ENCODE measurements at regions not wholly inside any gene's neighbourhood (a gene's known extent, or its start where the extent isn't known, plus 50 kb on each side); places are given as distances from the start of the nearest gene placed in this dataset.

- no peak overlapping the region for H3K4me3 ChIP-seq
- TF ChIP-seq CTCF (IDR thresholded peaks at IDR 0.05) = no peak
- peak; percentile 55 for DNase-seq (ENCODE audit: low spot score)
- H3K27ac ChIP-seq = no peak overlapping the region
These were observed 191.2 kb upstream of the SHH start for GRCh38 chr7:156003220-156004162.

DNA sequence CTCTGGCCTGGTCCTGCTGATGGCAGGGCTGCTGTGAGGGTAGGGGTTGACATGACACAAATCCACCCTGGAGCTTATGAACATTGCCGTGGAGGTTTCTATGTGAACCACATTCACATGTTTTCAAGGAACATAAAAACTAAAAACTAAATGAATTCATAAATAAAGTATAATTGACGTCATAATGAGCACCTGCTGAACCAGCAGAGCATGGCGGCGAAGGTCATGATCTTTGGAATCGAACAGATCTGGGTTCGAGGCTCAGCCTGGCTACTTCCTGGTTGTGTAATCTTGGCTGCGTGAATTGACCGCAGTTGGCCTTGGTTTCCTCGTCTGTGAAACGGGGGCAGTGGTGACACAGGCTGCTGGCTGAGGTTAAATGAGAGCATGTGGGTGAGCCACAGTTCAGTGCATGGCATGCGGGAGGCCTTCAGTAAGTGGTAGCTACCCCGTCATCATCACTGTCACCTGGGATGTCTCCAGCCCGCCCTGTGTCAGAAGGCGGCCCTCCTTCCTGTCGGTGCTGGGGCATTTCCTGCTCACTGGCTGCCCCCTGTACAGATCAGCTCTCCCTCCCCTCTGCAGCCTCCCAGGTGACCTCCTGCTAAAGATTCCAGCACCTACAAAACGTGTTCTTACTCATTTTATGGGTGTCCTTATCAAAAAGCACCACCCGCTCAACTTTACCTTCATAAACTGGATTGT is 190.3 kb upstream of the SHH start:
- TF ChIP-seq CTCF (IDR thresholded peaks at IDR 0.05) = no peak
- no peak overlapping the region for H3K4me3 ChIP-seq
- DNase-seq (ENCODE audit: low spot score) = peak; percentile 21
- no peak overlapping the region for H3K27ac ChIP-seq

GRCh38 chr7:156001496-156002260 is 189.4 kb upstream of the SHH start:
- Histone ChIP-seq H3K27ac (no peak overlapping the region), H3K4me3 (no peak overlapping the region)
- no peak for TF ChIP-seq CTCF (IDR thresholded peaks at IDR 0.05)
- peak; percentile 54 for DNase-seq (ENCODE audit: low spot score)

DNA sequence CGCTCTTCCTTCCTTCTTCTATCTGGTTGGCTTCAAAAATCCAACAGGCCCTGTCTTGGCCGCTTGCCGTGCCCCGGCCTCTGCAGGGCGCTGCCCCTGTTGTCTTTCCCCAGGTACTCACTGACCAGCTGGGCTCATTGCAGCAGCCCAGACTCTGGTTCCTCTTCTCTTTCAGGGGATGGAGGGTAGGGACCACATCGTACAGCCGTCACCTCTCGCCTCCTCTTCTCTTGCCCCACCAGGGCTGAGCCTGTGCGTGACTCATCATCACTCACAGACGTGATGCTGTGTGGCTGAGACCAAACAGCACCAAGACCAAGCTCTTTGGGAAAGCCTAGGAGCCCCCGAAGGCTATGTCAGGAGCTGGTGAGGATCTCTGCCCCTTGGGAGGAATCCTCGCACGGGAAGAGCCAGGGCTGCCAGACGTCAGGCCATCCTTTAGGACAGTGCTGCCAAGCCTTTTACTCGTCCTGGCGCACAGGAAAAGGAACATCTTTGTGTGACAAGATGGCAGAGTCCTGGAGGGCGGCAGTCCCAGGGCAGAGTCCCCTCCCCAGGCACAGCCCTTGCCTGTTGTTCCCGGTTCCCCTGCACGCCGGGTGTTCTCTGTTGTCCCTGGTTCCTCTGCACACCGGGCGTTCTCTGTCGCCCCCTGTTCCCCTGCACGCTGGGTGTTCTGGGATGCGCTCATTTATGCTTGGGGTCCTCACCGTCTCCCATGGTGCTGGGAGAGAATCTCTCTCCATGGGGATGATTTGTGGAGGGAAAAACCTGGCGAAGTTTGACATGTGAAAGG is 188.5 kb upstream of the SHH start:
- Histone ChIP-seq H3K4me3 (no peak overlapping the region), H3K27ac (no peak overlapping the region)
- no peak for TF ChIP-seq CTCF (IDR thresholded peaks at IDR 0.05)
- peak; percentile 52 for DNase-seq (ENCODE audit: low spot score)

DNA sequence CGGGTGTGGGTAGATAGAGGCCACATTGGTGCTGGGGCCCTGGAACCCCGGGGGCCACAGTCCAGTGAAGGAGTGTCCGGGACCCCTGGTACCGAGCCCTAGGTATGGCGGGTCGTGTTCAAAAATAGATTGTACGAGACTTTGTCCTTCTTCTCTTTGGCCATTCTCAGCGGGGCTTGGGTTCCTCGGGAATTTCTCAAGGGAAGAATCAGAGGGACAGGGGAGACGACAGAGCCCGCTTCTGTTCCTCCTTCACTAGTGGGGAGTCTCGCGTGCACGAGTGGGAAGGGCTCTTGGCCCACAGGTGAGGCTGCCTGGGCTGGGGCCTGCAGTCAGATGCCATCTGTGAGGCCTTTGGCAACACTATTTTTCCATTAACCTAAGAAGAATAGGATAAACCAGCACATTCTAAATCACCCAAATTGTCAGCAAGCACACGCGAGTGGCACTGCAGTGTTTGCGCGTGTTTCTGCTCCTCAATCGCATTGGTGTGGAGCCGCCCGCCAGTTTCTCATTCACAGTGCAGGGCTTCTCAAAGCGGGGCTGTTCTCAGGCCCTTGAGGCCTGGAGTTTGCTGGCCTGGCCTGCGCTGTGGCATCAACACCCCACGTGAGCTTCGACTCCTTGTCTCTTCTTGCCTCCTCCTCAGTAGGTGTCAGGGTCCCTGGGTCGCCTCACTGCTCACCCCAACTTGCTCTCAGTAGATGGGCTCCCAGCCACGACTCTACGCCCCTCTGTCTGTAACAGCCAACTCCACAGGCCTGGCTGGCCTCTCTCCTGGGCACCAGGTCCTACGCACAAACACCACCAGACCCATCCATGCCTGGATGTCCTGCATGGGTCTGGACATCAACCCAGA is 187.6 kb upstream of the SHH start:
- no peak overlapping the region for H3K4me3 ChIP-seq
- DNase-seq (ENCODE audit: low spot score) = peak; percentile 41
- no peak overlapping the region for H3K27ac ChIP-seq
- TF ChIP-seq CTCF (IDR thresholded peaks at IDR 0.05) = no peak

All from coronary artery (tissue), 2 donors.